ENCODE measurements at regions not wholly inside any gene's neighbourhood (a gene's known extent, or its start where the extent isn't known, plus 50 kb on each side); places are given as distances from the start of the nearest gene placed in this dataset.

GRCh38 chr2:166625670-166626069 is 131.6 kb upstream of the SCN7A start:
- Histone ChIP-seq H3K9ac (replicated peaks; ENCODE audit: extremely low read depth, insufficient read depth, low read length) (no peak overlapping the region), H3K4me1 (ENCODE audit: control insufficient read depth, extremely low read depth, insufficient read depth, low read length) (no peaks in the 10 kb centered on the region), H2AFZ (ENCODE audit: low read depth, low read length) (no peak overlapping the region), H3K79me2 (ENCODE audit: control insufficient read depth, insufficient read depth, low read length) (no peaks in the 10 kb centered on the region), H3K4me3 (replicated peaks in 1 of 3; ENCODE audit: insufficient read depth in 1 of 3, low read depth in 1 of 3, low read length in 3 of 3) (no peak overlapping the region), H3K27me3 (ENCODE audit: control insufficient read depth in 2 of 2, insufficient read depth in 2 of 2, low read length in 2 of 2) (no peaks in the 10 kb centered on the region), H3K9me1 (replicated peaks; ENCODE audit: control insufficient read depth, extremely low read depth, insufficient read depth, low read length) (no peaks in the 10 kb centered on the region), H3K36me3 (ENCODE audit: control insufficient read depth in 2 of 2, extremely low read depth in 1 of 2, insufficient read depth in 2 of 2, low read length in 2 of 2) (no peaks in the 10 kb centered on the region), H3K4me2 (ENCODE audit: insufficient read depth, low read length) (no peak overlapping the region), H4K20me1 (replicated peaks; ENCODE audit: control insufficient read depth, extremely low read depth, insufficient read depth, low read length) (no peaks in the 10 kb centered on the region), H3K27ac (ENCODE audit: insufficient read depth, low read depth, low read length) (no peak overlapping the region), H3K9me3 (replicated peaks; ENCODE audit: control insufficient read depth, insufficient read depth, low read length) (no peaks in the 10 kb centered on the region)
- CTCF ChIA-PET = no interaction called here
- POLR2A ChIA-PET = no interaction called here
- intact Hi-C loops (cut with micrococcal nuclease) (no loop called here), dilution Hi-C loops (cut with MboI; ENCODE audit: extremely low pct_ligation_motif_present, low sequenced_read_pairs) (no loop called here)
- FAIRE-seq = no peak
- no peak for DNase-seq (ENCODE audit: low read depth, low spot score)
- BruUV-seq (replicated peaks) = no TSS peak
- no peak for TF ChIP-seq EZH2 (IDR thresholded peaks at IDR 0.05; ENCODE audit: borderline replicate concordance, low read depth, low read length, severe bottlenecking)
- TF ChIP-seq GATA2 (IDR thresholded peaks at IDR 0.05; ENCODE audit: insufficient read depth, insufficient read length, low read depth, low read length) = no peak
- no peak for TF ChIP-seq POLR2AphosphoS5 (IDR thresholded peaks at IDR 0.05; ENCODE audit: insufficient read depth, low read depth, low read length)
- no peak for TF ChIP-seq FOS (IDR thresholded peaks at IDR 0.05; ENCODE audit: borderline replicate concordance, insufficient read depth, low read length)
- no peak for TF ChIP-seq POLR2A (IDR thresholded peaks at IDR 0.05; ENCODE audit: low read depth, low read length)
- no peak for TF ChIP-seq MAX (IDR thresholded peaks at IDR 0.05; ENCODE audit: insufficient read depth, insufficient read length)
- TF ChIP-seq JUN (IDR thresholded peaks at IDR 0.05; ENCODE audit: borderline replicate concordance, insufficient read depth, insufficient read length, low read depth) = no peak
- no peak for TF ChIP-seq MYC (IDR thresholded peaks at IDR 0.05; ENCODE audit: low read depth, low read length)
- no peak for TF ChIP-seq CTCF (IDR thresholded peaks at IDR 0.05; ENCODE audit: extremely low read depth in 1 of 2, insufficient read depth in 1 of 2, low read depth in 1 of 2, low read length in 2 of 2)
